ENCODE measurements at regions not wholly inside any gene's neighbourhood (a gene's known extent, or its start where the extent isn't known, plus 50 kb on each side); places are given as distances from the start of the nearest gene placed in this dataset.

DNA sequence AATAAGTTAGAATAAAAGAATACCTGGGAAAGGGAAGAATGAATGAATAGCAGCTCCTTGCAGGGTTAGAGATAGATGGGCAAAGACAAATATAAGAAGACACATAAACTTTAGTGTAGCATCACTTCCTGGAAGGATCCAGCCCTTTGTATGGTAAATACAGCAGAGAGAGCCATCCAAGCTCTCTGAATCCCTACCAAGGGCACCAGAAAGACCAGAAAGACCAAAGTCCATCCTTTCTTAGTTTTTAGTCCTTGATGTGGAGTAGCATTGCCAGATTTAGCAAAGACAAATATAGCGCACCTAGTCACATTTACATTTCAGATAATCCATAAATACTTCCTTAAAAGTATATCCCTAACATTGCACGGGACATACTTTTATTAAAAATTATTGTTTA, 56.1 kb upstream of the C9orf72 start:
- TF ChIP-seq, protein P1, sequence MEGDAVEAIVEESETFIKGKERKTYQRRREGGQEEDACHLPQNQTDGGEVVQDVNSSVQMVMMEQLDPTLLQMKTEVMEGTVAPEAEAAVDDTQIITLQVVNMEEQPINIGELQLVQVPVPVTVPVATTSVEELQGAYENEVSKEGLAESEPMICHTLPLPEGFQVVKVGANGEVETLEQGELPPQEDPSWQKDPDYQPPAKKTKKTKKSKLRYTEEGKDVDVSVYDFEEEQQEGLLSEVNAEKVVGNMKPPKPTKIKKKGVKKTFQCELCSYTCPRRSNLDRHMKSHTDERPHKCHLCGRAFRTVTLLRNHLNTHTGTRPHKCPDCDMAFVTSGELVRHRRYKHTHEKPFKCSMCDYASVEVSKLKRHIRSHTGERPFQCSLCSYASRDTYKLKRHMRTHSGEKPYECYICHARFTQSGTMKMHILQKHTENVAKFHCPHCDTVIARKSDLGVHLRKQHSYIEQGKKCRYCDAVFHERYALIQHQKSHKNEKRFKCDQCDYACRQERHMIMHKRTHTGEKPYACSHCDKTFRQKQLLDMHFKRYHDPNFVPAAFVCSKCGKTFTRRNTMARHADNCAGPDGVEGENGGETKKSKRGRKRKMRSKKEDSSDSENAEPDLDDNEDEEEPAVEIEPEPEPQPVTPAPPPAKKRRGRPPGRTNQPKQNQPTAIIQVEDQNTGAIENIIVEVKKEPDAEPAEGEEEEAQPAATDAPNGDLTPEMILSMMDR (IDR thresholded peaks at IDR 0.05; ENCODE audit: control extremely low read depth in 1 of 3, insufficient read depth in 1 of 3, low read depth in 1 of 3, low read length in 3 of 3) = no peak
- TF ChIP-seq CHD2 (IDR thresholded peaks at IDR 0.05; ENCODE audit: low read length) (no peak), ZNF274 (IDR thresholded peaks at IDR 0.05; ENCODE audit: borderline replicate concordance, extremely low read depth, low read length) (no peak), RNF2 (IDR thresholded peaks at IDR 0.05; ENCODE audit: borderline replicate concordance, low read depth, low read length, missing control alignments, poor library complexity, severe bottlenecking) (no peak), EZH2 (IDR thresholded peaks at IDR 0.05; ENCODE audit: low read depth, low read length, severe bottlenecking) (no peak)
